Endothelial cell of umbilical vein (primary cell): ENCODE measurements at regions not wholly inside any gene's neighbourhood (a gene's known extent, or its start where the extent isn't known, plus 50 kb on each side); places are given as distances from the start of the nearest gene placed in this dataset.

ENCODE experiments used
- BruUV-seq: library from RNA; stranded (reverse); fragments of 400-500 nt; replicated peaks from 2 replicates; lab custom pipeline; 2021; lab: Mats Ljungman, UMichigan
- CTCF ChIA-PET: fragments of 300-600, 350-600 bp; sonication (Branson Sonifier 250); formaldehyde crosslinking; loops from one replicate; lab custom pipeline; 2021; ENCODE audit warnings: antibody characterized with exemption, inconsistent platforms; lab: Charles Lee
- POLR2A ChIA-PET: fragments of 300-600, 350-600 bp; sonication (Branson Sonifier 250); formaldehyde crosslinking; loops from one replicate; lab custom pipeline; 2021; ENCODE audit warnings: antibody characterized with exemption, inconsistent platforms; lab: Charles Lee
- DNase-seq: peaks from one replicate; pipeline ENCODE4 v3.0.0-alpha.2; 2011; ENCODE audit warnings: low read depth, low spot score
- FAIRE-seq: peaks from 2 replicates; lab custom pipeline; 2011; peaks lifted over from hg19 to GRCh38; lab: Jason Lieb, UNC
- H2AFZ ChIP-seq: 2 replicates; pipeline ENCODE4 v1.6.0; 2012; ENCODE audit warnings: low read depth, low read length, control low read depth, inconsistent platforms
- H3K27ac ChIP-seq: 2 replicates; pipeline ENCODE4 v1.5.1; 2011; ENCODE audit warnings: low read depth, mild to moderate bottlenecking, control low read depth, low read length, moderate library complexity; ENCODE audit not compliant: insufficient read depth
- H3K27me3 ChIP-seq, 2 experiments: 2 replicates each; pipeline versions ENCODE4 v1.6.0 to v1.6.1; 2011; ENCODE audit warnings: low read length in 2 of 2, mixed read lengths in 1 of 2; ENCODE audit not compliant: control insufficient read depth in 2 of 2, insufficient read depth in 2 of 2
- H3K36me3 ChIP-seq, 2 experiments: 2 replicates in 1 of 2; 3 replicates in 1 of 2; pipeline ENCODE4 v1.5.1; 2011; ENCODE audit warnings: low read length in 2 of 2, mild to moderate bottlenecking in 1 of 2, moderate library complexity in 1 of 2; ENCODE audit not compliant: control insufficient read depth in 2 of 2, insufficient read depth in 2 of 2; ENCODE audit errors: extremely low read depth in 1 of 2
- H3K4me1 ChIP-seq: 3 replicates; pipeline ENCODE4 v1.5.1; 2011; ENCODE audit warnings: mild to moderate bottlenecking, low read length; ENCODE audit not compliant: control insufficient read depth, insufficient read depth; ENCODE audit errors: extremely low read depth
- H3K4me2 ChIP-seq: 2 replicates; pipeline ENCODE4 v1.6.1; 2011; ENCODE audit warnings: low read length, control low read depth, mixed read lengths; ENCODE audit not compliant: insufficient read depth
- H3K4me3 ChIP-seq, 3 experiments: fragments of 200-600 bp in 1 of 3; sonication (generic), shearing (Covaris generic) in 1 of 3; replicated peaks in 1 of 3; 2 replicates each; pipeline ENCODE4 v1.5.1; 2011 to 2016; ENCODE audit warnings: control low read depth in 3 of 3, low read length in 3 of 3, mild to moderate bottlenecking in 2 of 3, inconsistent platforms in 1 of 3, low read depth in 1 of 3, moderate library complexity in 1 of 3; ENCODE audit not compliant: insufficient read depth in 1 of 3
- H3K79me2 ChIP-seq: 2 replicates; pipeline ENCODE4 v1.6.0; 2012; ENCODE audit warnings: low read length, inconsistent platforms; ENCODE audit not compliant: control insufficient read depth, insufficient read depth
- H3K9ac ChIP-seq: replicated peaks from 2 replicates; pipeline ENCODE3; 2011; ENCODE audit warnings: low read length, control low read depth; ENCODE audit not compliant: insufficient read depth; ENCODE audit errors: extremely low read depth
- H3K9me1 ChIP-seq: replicated peaks from 3 replicates; pipeline ENCODE4 v1.6.0; 2011; ENCODE audit warnings: mild to moderate bottlenecking, low read length; ENCODE audit not compliant: control insufficient read depth, insufficient read depth; ENCODE audit errors: extremely low read depth
- H3K9me3 ChIP-seq: replicated peaks from 2 replicates; pipeline ENCODE4 v1.5.1; 2012; ENCODE audit warnings: low read length, inconsistent platforms; ENCODE audit not compliant: control insufficient read depth, insufficient read depth
- H4K20me1 ChIP-seq: replicated peaks from 2 replicates; pipeline ENCODE3; 2011; ENCODE audit warnings: mild to moderate bottlenecking, low read length; ENCODE audit not compliant: control insufficient read depth, insufficient read depth; ENCODE audit errors: extremely low read depth
- EZH2 ChIP-seq: IDR thresholded peaks from 2 replicates; pipeline ENCODE4 v1.6.1; 2012; ENCODE audit warnings: borderline replicate concordance, low read depth, mild to moderate bottlenecking, moderate library complexity, low read length, inconsistent platforms; ENCODE audit not compliant: severe bottlenecking
- FOS ChIP-seq: IDR thresholded peaks from 2 replicates; pipeline ENCODE4 v1.6.1; 2011; ENCODE audit warnings: mild to moderate bottlenecking, low read length, moderate library complexity, borderline replicate concordance; ENCODE audit not compliant: insufficient read depth
- GATA2 ChIP-seq: IDR thresholded peaks from 2 replicates; pipeline ENCODE4 v1.7.0; 2011; ENCODE audit warnings: low read depth, mild to moderate bottlenecking, moderate library complexity, mixed read lengths, low read length; ENCODE audit not compliant: insufficient read length, insufficient read depth
- JUN ChIP-seq: IDR thresholded peaks from 2 replicates; pipeline ENCODE4 v1.6.1; 2011; ENCODE audit warnings: borderline replicate concordance, low read depth; ENCODE audit not compliant: insufficient read length, insufficient read depth
- MYC ChIP-seq: IDR thresholded peaks from one replicate; pipeline ENCODE4 v1.6.1; 2011; ENCODE audit warnings: mild to moderate bottlenecking, low read depth, low read length
- POLR2A ChIP-seq: IDR thresholded peaks from 2 replicates; pipeline ENCODE4 v1.6.1; 2012; ENCODE audit warnings: low read depth, mild to moderate bottlenecking, control low read depth, low read length
- POLR2AphosphoS5 ChIP-seq: IDR thresholded peaks from 2 replicates; pipeline ENCODE4 v1.6.1; 2012; ENCODE audit warnings: low read depth, mild to moderate bottlenecking, control low read depth, low read length, moderate library complexity; ENCODE audit not compliant: insufficient read depth
- dilution Hi-C: fragments of 300-500 bp; cut with MboI; formaldehyde crosslinking; loops from one replicate; pipeline ENCODE4 v1.15.0; 2019; ENCODE audit warnings: low sequenced_read_pairs; ENCODE audit not compliant: extremely low pct_ligation_motif_present
- intact Hi-C: fragments of 100-400 bp; cut with micrococcal nuclease; formaldehyde crosslinking; loops from one replicate; pipeline ENCODE4 v1.10.0; 2022
- TF ChIP-seq, protein P1 (sequence below), 2 donors: IDR thresholded peaks; 1 replicate in 1 of 2; 2 replicates in 1 of 2; pipeline ENCODE4 v1.5.1; 2011; ENCODE audit warnings: low read length in 2 of 2, mild to moderate bottlenecking in 2 of 2, moderate library complexity in 2 of 2, control low read depth in 1 of 2, inconsistent platforms in 1 of 2, low read depth in 1 of 2; ENCODE audit not compliant: insufficient read depth in 1 of 2; ENCODE audit errors: extremely low read depth in 1 of 2
- TF ChIP-seq, protein P2 (sequence below): IDR thresholded peaks from 2 replicates; pipeline ENCODE4 v1.6.1; 2011; ENCODE audit not compliant: insufficient read depth, insufficient read length

DNA sequence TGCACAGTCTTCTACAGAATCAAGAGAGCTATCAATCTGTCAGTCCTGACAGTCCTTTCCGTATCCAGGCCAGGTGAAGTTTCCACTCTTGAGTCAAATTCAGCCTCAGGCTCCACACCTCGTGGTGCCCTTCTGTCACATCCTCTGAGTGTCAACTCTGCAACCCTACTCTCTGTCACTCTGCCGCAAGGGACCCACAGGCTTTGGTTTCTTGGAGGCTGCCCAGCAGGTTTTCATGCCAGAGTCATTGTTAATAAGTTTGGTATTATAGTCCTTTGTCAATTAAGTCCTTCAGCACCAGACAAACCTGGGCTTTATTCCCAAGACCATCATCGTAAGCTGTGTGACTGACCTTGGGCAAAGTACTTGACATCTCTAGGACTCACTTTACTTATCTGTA is 83.4 kb upstream of the KLHL13 start:
- dilution Hi-C loops, result no loop called here
- DNase-seq (no peak), FAIRE-seq (no peak)
- intact Hi-C loops, result no loop called here
- no peaks in the 10 kb centered on the region for H3K9me3 ChIP-seq
- TF ChIP-seq, protein P1, sequence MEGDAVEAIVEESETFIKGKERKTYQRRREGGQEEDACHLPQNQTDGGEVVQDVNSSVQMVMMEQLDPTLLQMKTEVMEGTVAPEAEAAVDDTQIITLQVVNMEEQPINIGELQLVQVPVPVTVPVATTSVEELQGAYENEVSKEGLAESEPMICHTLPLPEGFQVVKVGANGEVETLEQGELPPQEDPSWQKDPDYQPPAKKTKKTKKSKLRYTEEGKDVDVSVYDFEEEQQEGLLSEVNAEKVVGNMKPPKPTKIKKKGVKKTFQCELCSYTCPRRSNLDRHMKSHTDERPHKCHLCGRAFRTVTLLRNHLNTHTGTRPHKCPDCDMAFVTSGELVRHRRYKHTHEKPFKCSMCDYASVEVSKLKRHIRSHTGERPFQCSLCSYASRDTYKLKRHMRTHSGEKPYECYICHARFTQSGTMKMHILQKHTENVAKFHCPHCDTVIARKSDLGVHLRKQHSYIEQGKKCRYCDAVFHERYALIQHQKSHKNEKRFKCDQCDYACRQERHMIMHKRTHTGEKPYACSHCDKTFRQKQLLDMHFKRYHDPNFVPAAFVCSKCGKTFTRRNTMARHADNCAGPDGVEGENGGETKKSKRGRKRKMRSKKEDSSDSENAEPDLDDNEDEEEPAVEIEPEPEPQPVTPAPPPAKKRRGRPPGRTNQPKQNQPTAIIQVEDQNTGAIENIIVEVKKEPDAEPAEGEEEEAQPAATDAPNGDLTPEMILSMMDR (IDR thresholded peaks at IDR 0.05; ENCODE audit: extremely low read depth in 1 of 2, insufficient read depth in 1 of 2, low read depth in 1 of 2, low read length in 2 of 2), result no peak
- TF ChIP-seq POLR2A (no peak), POLR2AphosphoS5 (no peak), EZH2 (no peak), FOS (no peak), GATA2 (no peak), JUN (no peak), MYC (no peak)
- TF ChIP-seq, protein P2, sequence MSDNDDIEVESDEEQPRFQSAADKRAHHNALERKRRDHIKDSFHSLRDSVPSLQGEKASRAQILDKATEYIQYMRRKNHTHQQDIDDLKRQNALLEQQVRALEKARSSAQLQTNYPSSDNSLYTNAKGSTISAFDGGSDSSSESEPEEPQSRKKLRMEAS, result no peak
- CTCF ChIA-PET, result no interaction called here
- no peaks in the 10 kb centered on the region for H3K36me3 ChIP-seq
- no peak overlapping the region for H3K4me3 ChIP-seq
- no peak overlapping the region for H3K9ac ChIP-seq
- no peak overlapping the region for H3K4me2 ChIP-seq
- H3K4me1 ChIP-seq, result no peaks in the 10 kb centered on the region
- no peaks in the 10 kb centered on the region for H4K20me1 ChIP-seq
- no peak overlapping the region for H3K27ac ChIP-seq
- H2AFZ ChIP-seq, result no peak overlapping the region
- H3K79me2 ChIP-seq, result no peaks in the 10 kb centered on the region
- H3K9me1 ChIP-seq, result no peaks in the 10 kb centered on the region
- no TSS peak for BruUV-seq
- POLR2A ChIA-PET, result no interaction called here
- no peaks in the 10 kb centered on the region for H3K27me3 ChIP-seq
